NCI-H226 (cell line): ENCODE measurements at regions not wholly inside any gene's neighbourhood (a gene's known extent, or its start where the extent isn't known, plus 50 kb on each side); places are given as distances from the start of the nearest gene placed in this dataset.

Experiments used
- DNase-seq: peaks from one replicate; pipeline ENCODE4 v3.0.0-alpha.2; 2015

DNA sequence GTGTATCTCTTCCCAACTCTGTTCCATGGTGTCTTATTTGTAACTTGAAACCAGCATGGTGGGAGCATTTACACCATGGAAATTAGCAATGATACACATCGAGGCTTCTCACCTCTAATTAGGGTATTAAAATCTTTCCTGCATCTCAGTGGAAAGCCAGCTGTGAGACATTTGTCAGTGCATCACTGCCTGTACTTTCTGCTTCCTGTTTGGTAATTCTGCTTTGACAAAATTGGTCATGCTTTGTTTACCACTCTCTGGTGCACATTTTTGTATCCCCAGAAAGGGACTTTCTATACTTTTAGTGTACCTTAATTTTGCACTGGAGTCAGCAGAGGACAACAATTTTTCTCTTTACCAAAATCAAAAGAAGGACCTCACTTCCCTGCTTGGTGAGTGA lies 402.1 kb downstream of the PDCD6IP start:
- DNase-seq = no peak

DNA sequence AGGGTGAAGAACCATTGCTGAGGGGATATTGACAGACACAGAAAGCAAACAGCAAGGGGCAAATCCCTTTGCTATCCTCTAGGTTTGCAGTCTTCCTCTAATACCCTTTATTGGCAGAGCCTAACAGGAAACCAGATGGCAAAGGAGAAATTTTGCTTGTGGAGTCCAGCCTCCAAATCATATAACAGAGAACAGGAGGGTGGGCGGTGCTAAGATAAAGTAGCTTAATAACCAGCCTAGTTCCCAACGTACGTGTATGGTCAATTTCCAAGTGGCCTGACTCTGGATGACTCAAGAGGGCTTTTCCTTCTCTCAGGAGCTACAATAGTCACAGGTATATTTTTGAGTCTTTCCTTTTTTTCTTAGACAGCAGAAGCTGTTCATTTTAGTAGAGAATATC lies 404.5 kb downstream of the PDCD6IP start:
- DNase-seq = no peak

GRCh38 chr3:34203386-34203785 lies 405.0 kb downstream of the PDCD6IP start:
- no peak for DNase-seq

DNA sequence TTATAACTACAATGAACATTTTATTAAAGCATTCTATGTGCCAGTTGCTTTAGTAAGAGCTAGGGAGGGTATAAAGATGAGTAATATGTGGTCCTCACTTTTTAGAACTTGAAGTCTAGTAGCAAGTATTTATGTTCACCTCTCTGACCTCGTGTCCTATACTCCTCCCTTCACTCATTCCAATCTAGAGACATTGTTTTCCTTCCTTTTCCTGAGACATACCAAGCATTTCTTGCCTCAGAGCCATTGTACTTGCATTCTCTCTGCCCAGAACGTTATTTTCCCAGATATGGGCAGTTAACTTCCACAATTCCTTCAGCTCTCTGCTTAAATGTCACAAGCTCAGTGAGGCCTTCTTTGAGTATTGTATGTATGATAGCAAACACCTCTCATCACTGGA lies 408.6 kb downstream of the PDCD6IP start:
- DNase-seq = peak; percentile 82

DNA sequence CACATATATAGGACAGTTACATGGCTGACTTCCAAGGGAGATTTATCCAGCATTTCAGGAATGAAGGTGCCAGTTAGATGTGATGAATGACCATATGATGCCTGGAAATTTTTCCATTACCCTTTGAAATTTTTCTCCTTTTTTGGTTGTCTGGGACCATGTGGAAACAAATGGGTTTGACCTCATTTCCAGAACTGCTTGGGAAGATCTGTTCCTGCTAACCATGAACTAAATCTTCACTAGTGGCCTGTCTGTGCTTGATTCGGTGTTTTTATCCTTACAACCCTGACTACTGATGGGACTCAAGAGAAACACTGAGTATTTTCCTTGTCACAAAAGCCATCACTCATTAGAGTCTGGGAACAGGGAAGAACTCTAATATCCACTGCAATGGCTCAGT lies 409.4 kb downstream of the PDCD6IP start:
- peak; percentile 33 for DNase-seq

DNA sequence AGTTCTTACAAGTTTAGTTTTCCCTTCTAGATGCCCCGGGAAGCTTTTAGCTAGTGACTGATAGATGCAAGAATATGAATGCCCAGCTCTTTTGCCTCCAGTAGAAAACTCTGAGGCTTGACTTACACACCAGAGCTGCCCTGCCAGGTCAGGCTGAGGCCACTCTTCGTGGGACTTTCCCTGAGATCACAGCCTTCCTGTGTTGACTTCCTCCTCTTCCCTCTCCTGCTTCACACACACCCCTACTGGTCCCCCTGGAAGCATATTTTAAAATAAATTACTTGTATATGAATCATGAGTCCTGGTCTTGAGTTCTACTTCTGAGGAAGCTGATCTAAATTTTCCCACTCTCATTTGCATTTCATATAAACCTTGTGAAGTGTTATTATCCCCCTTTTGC lies 413.7 kb downstream of the PDCD6IP start:
- peak; percentile 29 for DNase-seq

GRCh38 chr3:34212656-34213055 lies 414.2 kb downstream of the PDCD6IP start:
- peak; percentile 15 for DNase-seq

GRCh38 chr3:34213478-34213877 lies 415.0 kb downstream of the PDCD6IP start:
- no peak for DNase-seq

GRCh38 chr3:34216711-34217335 lies 418.4 kb downstream of the PDCD6IP start:
- DNase-seq = no peak

- no peak for DNase-seq
These were observed 420.4 kb downstream of the PDCD6IP start for GRCh38 chr3:34218706-34219385.

DNA sequence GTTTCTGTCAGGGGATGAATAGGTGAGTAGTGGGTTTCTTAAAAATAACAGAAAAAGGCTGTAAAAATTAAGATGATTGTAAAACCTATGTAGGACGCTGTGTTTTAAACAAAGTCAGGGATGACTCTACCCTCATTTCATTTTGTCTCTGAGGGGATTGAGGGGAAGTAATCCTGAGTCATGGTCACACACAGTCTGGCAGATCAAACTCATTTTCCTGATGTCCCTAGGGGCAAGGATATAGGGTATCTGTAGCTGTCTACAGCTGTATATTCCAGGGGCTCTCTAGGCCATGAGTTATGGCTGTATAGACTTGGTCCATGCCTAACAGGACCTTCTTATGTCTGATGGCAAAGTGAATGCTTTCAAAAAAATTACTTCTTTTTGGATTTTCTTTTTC lies 421.1 kb downstream of the PDCD6IP start:
- no peak for DNase-seq

- DNase-seq = no peak
These were observed 427.5 kb downstream of the PDCD6IP start for GRCh38 chr3:34225821-34226366.

GRCh38 chr3:34229876-34230275 lies 431.4 kb downstream of the PDCD6IP start:
- DNase-seq = no peak

- no peak for DNase-seq
These were observed 436.7 kb downstream of the PDCD6IP start for GRCh38 chr3:34235096-34235495.

- DNase-seq = no peak
These were observed 439.5 kb downstream of the PDCD6IP start for GRCh38 chr3:34237946-34238345.

DNA sequence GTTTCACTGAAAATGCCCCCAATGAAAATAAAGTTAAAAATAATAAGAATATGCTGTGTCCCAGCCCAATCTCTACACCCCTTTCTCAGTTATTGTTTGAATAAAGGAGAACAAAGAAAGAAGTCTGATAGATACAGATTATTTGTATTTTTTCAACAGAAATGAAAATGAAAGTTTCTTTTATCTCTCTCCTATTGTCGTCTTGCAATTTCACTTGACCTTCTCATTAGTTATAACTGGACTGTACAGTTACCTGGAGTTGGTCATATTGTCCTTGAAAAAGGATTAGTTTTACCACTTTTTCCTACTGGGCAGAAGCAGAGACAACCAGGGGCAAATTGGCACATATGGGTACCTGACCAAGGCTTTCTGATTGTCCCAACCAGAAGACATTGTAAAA lies 440.0 kb downstream of the PDCD6IP start:
- no peak for DNase-seq

GRCh38 chr3:34239287-34239686 lies 440.9 kb downstream of the PDCD6IP start:
- DNase-seq = no peak

- no peak for DNase-seq
These were observed 441.4 kb downstream of the PDCD6IP start for GRCh38 chr3:34239875-34240274.

- DNase-seq = no peak
These were observed 449.0 kb downstream of the PDCD6IP start for GRCh38 chr3:34247401-34247800.

DNA sequence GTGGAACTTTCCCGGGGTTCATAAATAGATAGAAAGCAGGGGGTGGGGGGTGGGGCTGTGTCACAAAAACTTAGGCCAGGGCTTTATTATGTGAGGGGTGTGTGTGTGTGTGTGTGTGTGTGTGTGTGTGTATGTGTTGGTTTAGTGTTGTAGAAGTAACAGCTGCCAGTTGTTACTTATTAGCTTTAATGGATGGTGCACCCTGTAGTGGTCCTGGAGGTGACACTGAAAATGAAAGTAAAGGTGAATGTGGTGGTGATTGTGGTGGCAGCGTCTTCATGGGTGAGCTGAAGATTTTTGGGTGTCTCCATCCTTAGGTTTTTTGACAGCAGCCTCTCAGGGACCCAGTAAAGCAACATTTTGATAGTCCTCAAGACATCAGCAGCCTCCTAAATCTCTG lies 449.9 kb downstream of the PDCD6IP start:
- no peak for DNase-seq

DNA sequence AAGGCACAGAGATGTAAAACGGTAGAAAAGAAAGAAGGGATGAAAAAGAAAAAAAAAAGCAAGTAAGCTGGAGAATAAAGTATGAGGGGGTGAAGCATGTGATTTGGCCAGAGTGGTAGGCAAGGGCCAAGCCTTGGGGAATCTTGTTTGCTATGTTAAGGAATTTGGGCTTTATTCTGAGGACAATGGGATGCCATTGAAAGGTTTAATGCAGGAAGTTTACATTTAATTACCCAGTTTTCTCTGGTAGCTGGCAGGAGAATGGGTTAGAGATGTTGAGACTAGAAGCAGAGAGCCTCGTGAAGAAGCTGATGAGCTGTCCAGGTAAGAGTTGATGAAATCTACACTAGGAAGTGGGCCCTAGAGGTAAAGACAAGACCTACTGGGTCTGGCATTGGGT lies 455.9 kb downstream of the PDCD6IP start:
- no peak for DNase-seq

- DNase-seq = no peak
These were observed 457.6 kb downstream of the PDCD6IP start for GRCh38 chr3:34256021-34256420.

- no peak for DNase-seq
These were observed 458.4 kb downstream of the PDCD6IP start for GRCh38 chr3:34256791-34257190.

GRCh38 chr3:34258271-34258998 lies 460.0 kb downstream of the PDCD6IP start:
- DNase-seq = no peak
